ENCODE measurements at regions not wholly inside any gene's neighbourhood (a gene's known extent, or its start where the extent isn't known, plus 50 kb on each side); places are given as distances from the start of the nearest gene placed in this dataset.

DNA sequence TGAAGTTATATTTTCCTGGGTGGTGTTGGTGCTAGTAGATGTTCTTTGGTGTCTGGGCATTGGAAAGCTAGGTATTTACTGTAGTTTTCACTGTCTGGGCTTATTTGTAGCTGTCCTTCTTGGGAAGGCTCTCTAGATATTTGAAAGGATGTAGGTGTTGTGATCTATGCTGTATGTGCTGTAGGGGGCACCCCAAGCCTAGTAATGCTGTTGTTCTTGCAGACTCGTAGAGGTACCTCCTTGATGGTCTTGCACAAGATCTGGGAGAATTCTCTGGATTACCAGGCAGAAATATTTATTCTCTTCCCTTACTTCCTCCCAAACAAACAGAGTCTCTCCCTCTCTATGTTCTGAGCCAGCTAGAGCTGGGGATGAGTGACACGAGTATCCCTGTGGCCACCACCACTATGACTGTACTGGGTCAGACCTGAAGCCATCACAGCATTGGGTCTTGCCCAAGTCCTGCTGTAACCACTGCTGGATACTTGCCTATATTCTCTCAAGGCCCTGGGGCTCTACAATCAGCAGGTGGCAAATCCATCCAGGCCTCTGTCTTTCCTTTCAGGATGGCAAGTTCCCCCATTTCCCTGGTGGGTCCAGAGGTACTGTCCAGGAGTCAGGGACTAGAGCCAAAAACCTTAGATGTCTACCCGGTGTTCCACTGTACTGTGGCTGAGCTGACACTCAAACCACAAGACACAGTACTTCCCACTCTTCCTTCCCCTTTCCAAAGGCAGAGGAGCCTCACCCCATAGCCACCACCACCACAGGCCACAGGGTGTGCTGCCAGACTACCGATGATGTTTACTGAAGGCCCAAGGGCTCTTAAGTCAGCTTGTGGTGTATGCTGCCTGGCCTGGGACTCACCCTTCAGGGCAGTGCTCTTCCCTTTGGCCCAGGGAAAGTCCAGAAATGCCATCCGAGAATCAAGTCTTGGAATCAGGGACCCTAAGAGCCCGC, 195.2 kb upstream of the DPPA4 start:
- peak; percentile 49 to 52 for DNase-seq

DNA sequence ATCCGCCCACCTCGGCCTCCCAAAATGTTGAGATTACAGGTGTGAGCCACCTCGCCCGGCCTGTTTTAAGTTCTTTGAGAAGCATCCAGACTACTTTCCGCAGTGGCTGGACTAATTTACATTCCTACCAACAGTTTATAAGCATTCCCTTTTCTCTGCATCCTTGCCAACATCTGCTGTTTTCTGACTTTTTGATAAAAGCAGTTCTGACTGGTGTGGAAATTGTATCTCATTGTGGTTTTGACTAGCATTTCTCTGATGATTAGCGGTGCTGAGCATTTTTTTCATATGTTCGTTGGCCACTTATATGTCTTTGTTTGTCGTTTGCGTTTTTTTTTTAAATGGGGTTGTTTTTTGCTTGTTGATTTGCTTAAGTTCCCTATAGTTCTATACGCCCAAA, 208.4 kb upstream of the DPPA4 start:
- DNase-seq: no peak

DNA sequence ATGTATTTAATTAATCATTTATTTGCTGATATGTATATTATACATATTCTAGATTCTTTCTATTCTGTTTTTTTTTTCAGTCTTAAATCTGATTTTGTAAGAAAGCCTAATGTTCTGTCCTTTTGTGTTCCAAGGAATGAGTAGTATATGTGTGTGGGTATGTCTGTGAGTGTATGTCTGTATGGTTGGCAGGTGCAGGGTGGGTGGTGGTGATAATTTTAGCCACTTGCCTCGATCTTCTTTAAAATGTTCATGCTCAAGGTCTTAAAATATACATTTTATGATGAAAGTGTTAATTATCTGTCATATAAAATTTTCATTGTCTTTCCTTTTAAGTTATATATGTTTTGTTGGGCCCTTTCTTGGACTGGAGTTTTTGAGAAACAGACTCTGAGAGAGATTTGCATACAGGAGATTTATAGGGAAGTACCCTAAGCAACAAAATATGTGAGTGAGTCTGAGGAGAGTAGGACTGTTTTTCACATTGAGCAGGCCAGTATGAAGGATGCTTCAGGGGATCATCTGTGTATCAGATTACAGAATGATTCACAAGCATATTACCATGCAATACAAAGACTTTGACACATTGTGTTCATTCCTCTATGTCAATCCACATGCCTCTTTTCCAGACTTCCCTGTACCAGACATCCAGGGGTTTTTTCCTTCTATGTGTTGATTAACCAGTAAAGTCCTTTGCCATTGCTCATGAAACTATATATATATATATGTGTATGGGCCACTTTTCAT, 211.0 kb upstream of the DPPA4 start:
- DNase-seq: no peak

DNA sequence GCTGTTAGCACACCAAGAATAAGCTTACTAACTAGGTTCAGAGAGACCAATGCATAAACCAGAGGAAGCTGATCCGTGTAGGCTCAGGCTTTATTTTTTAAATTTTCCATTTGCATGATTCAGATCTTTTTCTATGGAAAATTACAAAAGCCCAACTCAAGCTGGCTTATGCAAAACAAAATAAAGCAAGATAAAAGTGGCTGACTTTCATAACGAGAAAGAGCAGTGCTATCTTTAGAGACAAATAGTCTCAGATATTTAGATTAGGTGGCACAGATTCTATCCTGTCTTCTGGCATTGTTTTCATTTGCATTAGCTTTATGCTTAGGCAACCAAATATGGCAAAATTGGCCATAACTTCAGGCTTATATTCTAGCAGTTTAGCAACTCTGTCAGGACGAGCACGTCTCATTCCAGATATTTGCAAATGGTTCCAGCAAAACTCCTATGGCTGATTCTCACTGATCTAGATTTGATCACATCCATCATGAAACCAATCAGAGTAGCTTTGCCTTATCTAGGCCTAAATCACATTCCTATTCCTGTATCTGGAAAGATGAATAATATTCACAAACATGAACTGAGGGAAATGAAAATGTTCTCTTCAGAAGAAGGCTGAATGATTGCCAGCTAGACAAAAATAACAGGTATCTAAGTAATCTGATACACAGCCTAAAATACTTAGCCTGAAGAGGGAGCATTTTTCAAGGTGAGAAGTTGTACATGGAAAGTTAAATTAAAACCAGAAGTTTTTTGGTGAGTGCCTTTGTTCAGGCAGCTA, 216.4 kb upstream of the DPPA4 start:
- DNase-seq: no peak

DNA sequence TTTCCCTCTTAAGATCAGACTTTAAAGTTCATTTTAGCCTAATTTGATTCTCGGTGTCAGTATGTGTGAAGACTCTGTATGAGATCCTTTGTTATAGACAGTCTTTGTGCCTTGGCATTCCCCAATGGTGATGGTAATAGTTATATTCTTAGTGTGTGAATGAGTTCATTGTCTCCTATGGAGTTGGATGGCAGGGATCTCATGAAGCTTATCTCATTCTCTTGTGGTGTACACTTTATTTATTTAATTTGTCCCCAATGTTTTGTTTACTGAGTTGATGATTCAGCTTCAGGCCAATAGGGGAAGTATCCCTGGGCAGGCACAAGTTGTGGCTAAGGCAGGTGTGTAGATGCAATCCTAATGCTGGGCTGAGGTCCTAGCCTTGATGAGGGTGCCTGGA, 222.0 kb upstream of the DPPA4 start:
- no peak for DNase-seq

DNA sequence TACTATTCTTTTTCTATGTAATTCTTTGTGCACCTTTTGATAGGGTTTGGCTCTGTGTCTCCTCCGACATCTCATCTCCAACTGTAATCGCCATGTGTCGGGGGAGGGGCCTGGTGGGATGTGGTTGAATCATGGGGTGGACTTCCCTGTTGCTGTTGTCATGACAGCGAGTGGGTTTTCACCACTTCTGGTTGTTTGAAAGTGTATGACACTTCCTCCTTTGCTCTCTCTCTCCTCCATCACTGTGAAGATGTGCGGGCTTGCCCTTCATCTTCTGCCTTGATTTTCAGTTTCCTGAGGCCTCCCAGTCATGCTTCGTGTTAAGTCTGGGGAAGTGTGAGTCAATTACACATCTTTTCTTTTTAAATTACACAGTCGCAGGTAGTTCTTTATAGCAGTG, 225.8 kb upstream of the DPPA4 start:
- DNase-seq: no peak

DNA sequence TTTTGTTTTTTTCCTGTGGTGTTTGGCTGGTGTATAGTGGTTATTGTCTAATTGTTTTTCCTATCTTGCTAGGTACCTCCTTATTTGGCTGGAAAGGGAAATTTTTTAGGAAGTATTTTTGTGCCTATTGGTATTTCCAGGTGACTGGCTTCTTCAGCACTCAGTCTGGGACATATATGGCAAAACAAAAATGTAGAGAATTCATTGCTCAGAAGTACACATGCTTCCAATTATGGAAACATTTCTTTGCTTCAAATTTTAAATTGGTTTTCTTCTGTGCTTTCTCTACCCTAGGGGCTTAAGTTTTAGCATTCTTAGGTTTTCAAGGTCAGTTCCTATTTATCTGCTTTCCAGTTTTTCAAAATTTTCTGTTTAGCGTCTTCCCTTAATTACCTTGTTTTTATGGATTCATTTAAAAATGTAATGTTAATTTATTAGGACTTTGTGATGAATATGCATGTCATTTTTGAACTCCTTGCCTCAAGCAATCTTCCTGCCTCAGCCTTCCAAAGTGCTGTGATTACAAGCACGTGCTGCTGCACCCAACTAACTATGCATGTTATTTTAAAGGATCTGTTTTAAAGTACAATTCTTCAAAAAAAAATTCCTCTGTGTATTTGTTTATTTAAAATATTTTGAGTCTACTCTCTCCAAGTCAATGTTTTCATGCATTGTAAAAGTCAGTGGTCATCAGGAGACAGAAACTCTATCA, 231.9 kb upstream of the DPPA4 start:
- no peak for DNase-seq

DNA sequence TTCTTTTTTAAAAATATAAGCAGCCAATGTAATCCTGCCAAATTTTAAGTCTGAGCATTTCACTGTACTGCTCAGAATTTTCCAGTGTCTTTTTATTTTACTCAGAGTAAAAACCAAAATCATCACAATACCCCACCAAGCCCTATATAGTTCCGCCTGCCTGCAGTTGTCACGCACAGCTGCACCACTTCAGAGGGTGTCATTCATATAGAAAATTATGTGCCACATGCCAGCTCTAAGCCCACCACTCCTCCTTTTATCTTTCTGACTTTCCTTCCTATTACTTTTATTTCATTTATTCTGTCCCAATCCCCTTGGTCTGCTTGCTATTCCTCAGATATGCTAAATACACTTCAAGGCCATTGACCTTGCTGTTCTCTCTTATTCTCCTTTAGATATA, 233.1 kb upstream of the DPPA4 start:
- no peak for DNase-seq

DNA sequence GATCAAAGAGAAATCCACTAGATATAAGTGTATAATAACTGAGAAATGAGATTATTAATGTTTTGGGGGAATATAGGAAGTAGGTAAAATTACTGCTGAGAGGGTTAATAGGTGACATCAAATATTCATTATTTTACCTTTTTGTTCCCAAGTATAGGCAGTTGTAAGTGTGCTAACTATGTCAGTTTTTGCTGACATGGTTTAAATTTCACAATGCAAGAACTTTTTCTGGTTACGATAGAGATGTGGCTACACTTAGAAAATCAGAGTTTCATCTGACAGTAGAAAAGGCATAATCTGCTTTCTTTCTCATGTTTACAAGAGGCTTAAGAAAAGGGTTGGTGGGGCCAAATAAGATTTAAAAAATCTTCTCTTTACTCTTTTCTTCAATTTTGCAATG, 235.0 kb upstream of the DPPA4 start:
- DNase-seq: no peak

DNA sequence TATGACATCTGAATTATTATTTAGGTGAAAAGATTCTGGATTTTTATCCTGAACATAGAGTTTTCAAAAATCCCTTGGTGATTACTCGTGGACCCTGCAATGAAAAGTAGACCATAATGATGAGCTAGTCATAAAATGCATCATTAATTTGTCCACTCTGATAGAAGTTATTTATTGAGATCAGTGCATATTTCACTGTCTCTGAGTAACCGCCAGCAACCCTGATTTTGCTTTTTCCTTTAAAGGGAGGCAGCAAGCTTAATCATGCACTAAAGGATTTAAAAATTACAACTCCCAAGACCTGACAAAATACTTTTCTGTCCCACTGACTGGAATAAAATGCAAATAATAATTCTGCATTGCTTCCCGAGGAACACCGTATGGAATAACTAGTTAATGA, 259.6 kb upstream of the DPPA4 start:
- DNase-seq: no peak

DNA sequence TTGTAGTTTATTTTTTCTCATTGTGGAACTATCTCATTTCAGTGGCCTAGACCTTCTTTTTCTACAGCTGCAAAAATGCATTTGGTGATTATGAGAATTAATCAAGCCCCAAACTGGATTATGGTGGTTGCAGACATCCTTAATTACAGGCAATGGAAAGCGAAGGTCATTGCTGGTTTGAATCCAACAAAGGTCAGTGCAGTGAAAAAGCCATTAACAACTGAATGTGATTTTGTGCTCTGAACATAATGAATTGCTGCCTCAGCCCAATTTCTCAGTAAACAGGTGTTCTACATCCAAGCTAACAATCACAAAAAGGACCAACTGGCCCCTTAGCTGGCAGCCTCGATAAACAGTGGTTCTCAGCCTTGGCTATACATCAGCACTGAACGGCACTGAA, 260.1 kb upstream of the DPPA4 start:
- DNase-seq: no peak

DNA sequence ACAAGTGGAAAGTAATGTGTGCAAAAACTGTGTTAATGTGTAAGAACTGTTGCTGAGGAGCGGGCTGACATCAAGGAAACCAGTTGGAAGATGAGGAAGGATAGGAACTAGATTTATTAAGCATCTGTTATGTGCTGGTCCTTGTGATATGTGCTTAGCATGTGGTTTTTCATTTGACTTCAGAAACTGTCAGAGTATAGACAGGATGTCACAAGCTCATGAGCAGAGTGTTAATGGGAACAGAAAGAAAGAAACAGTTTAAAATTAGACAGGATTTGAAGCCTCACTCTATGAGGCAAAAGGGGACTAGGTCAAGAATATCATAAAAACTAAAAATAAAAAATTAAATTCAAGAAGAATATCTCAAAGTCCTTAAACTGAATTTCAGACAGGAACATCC, 270.6 kb upstream of the DPPA4 start:
- DNase-seq: no peak

DNA sequence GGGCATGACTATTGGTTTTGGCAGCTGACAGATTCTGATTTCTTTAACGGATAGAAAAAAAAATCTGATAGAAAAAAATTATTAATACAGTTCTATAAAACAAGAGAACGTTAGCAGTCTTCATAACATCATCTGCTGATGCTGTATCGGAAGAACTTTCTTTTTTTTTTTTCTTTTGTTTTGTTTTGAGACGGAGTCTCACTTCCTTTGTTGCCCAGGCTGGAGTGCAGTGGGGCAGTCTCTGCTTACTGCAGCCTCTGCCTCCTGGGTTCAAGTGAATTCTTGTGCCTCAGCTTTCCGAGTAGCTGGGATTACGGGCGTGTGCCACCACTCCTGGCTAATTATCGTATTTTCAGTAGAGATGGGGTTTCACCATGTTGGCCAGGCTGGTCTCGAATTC, 271.2 kb upstream of the DPPA4 start:
- DNase-seq: no peak

DNA sequence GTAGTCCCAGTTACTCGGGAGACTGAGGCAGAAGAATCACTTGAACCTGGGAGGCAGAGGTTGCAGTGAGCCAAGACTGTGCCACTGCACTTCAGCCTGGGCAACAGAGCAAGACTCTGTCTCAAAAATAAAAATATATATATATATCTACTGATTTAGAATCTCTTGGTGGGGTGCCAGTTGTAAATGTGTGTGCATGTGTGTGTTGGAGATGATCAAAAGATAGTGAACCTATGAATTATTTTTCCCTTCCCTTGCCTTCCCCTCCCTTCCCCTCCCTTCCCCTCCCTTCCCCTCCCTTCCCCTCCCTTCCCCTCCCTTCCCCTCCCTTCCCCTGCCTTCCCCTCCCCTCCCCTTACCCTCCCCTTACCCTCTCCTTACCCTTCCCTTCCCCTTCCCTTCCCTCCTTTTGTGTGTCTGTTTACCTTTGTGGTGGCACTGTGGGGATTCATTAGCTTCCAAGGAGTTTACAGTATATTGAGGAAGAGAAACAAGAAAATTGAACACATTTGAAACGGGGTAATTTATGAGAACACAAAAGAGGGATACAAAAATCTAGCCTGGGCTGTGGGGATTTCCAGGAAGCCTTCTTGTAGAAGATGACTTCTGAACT, 281.5 kb upstream of the DPPA4 start:
- DNase-seq: no peak

DNA sequence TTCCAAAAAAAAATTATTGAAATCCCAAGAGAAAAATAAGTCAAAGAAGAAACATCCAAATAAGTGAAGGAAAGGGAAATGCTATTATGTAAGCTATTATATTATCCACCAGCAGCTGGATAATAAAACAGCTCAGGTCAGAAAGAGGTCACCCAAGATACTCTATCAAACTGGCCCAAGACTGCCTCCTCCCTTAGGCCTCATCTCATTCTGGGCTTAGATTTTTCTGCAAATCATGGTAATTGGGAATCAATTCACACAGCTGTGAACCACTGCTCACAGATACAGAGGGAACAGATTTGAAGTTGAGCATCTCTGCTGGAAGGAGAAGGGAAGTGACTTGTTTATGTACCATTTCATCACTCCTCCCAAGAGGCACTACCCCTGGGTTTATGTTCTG, 294.6 kb upstream of the DPPA4 start:
- DNase-seq: no peak

DNA sequence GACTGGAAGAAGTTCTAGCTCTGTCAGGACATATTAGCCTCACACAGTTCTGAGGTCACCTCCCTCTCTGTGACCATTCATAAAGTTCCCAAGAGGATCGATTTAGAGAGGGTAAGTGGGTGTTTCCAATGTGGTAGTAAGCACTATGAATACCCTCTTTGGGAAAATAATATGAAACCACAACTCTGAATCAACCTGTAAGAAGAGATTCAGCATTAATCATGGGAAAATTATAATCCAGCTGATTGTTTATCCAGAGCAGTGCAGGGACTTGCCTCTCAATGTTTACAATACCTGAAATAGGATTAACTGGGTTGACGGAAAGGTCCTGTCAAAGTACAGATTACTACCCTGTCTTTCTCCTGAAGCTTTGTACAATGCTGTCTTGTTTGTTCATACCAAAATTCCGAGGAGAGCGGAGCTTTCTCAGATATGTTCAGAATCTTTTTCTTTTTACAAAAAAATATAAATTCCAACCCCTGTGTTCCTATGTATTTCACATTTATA, 302.9 kb upstream of the DPPA4 start:
- no peak for DNase-seq

DNA sequence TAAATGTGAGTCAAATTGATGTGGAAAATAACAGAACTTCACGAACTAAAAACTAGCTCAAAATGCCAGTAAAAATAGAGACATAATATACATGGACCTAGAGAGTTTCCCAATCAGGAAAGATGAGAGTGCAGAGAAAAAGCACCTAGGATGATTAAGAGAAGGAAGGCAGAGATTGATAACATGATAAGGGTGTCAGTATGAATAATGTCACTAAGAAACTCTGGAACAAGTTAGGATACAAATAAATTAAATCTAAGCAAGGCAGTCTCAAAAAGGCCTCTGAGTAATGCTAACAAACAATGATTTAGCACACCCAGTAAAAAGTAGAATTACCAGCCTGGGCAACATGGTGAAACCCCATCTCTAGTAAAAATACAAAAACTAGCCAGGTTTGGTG, 304.7 kb upstream of the DPPA4 start:
- DNase-seq: no peak

DNA sequence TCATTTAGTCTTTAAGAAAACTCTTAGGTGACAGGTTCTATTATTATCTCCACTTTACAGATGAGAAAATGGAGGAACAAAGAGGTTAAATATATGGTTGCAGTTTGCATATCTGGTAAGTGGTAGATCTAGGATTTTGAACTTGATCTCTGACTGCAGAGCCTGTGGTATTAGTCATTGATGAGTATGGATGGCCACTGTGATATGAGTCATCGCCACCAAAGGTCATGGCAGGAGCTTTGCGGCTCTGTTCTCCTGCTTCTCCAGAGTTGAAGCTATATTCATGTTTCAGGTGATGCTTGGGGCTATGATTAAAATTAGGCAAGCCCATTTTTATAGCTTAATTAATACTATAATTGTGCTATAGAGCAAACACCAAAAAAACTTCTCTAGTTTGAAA, 306.2 kb upstream of the DPPA4 start:
- no peak for DNase-seq

DNA sequence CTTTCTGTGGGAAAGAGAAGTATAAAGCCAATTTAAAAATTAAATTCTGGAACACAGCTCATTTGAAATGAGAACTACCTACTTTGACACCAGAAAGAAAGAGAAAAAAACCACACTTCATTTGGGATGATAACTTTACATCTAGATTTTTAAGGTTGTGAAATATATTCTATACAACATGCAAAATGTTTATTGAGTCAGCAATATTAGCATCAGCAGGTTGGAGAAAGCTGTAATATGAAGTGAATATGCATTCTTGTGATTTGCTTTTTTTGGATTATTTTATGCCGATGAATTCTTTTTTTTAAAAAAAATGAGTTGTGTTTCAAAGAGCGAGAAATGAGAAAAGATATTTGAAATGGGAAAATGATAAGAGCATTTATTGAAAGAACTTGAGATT, 307.0 kb upstream of the DPPA4 start:
- no peak for DNase-seq

DNA sequence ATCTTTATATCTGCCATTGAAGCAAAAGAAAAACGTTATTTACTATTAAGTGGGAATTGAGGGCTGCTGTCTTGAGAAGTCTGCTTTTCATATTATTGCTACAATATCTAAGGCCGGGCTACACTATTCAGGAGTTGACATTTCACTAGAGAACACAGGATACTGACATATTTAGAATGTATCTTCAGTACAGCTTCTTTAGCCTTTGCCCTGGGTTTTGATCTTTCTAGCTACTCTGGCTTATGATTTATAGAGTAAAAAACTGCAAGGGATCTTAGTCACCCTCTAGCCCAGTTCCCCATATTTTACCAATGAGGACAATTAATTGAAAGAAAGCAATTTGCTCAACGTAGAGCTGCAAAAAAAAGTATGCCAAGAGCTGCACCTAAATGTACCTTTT, 307.4 kb upstream of the DPPA4 start:
- DNase-seq: no peak

DNA sequence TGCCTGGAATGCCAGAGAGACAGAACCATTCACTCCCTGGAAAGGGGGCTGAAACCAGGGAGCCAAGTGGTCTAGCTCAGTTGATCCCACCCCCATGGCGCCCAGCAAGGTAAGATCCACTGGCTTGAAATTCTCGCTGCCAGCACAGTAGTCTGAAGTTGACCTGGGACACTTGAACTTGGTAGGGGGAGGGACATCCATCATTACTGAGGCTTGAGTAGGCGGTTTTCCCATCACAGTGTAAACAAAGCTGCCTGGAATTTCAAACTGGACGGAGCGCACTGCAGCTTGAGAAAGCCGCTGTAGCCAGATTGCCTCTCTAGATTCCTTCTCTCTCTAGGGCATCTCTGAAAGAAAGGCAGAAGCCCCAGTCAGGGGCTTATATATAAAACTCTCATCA, 310.7 kb upstream of the DPPA4 start:
- no peak for DNase-seq

DNA sequence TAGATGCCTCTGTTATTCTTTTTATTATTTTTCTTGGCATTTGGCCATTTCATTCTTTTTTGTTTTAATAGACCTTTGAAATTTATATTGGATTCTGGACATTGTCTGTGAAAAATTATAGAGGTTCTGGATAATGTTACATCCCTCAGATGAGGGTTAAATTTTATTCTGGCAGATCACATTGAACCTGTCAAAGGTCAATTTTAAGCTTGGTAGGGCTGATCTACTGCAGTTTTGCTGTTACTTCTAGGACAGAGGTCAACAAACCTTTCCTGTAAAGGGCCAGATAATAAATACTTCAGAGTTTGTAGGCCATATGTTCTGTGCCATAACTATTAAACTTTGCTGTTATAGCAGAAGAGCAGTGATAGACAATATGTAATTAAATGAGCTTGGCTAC, 318.9 kb upstream of the DPPA4 start:
- no peak for DNase-seq
